ENCODE measurements at regions not wholly inside any gene's neighbourhood (a gene's known extent, or its start where the extent isn't known, plus 50 kb on each side); places are given as distances from the start of the nearest gene placed in this dataset.

GRCh38 chr11:69906453-69906907 lies 87.3 kb upstream of the FGF3 start:
- TF ChIP-seq EP300 (IDR thresholded peaks at IDR 0.05; ENCODE audit: low read depth): no peak
- TF ChIP-seq, protein P1, sequence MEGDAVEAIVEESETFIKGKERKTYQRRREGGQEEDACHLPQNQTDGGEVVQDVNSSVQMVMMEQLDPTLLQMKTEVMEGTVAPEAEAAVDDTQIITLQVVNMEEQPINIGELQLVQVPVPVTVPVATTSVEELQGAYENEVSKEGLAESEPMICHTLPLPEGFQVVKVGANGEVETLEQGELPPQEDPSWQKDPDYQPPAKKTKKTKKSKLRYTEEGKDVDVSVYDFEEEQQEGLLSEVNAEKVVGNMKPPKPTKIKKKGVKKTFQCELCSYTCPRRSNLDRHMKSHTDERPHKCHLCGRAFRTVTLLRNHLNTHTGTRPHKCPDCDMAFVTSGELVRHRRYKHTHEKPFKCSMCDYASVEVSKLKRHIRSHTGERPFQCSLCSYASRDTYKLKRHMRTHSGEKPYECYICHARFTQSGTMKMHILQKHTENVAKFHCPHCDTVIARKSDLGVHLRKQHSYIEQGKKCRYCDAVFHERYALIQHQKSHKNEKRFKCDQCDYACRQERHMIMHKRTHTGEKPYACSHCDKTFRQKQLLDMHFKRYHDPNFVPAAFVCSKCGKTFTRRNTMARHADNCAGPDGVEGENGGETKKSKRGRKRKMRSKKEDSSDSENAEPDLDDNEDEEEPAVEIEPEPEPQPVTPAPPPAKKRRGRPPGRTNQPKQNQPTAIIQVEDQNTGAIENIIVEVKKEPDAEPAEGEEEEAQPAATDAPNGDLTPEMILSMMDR (IDR thresholded peaks at IDR 0.05): no peak
